SK-N-SH (cell line): ENCODE measurements at regions not wholly inside any gene's neighbourhood (a gene's known extent, or its start where the extent isn't known, plus 50 kb on each side); places are given as distances from the start of the nearest gene placed in this dataset.
A peak's percentile ranks its signal among the peaks of the same experiment; 100 is the strongest.

Experiments used
- CTCF ChIA-PET: fragments of 300-600, 350-600 bp; formaldehyde crosslinking; extraction: SDS; loops from one replicate; lab custom pipeline; 2021; lab: Yijun Ruan, JAX
- POLR2A ChIA-PET: fragments of 350-600 bp; sonication (Branson Sonifier 250); formaldehyde crosslinking; extraction: SDS; loops from one replicate; lab custom pipeline; 2020; ENCODE audit warnings: antibody characterized with exemption, inconsistent platforms; lab: Yijun Ruan, JAX
- DNase-seq: peaks from one replicate; pipeline ENCODE4 v3.0.0; 2012
- H2AFZ ChIP-seq: fragments of 200-600 bp; sonication (generic); 2 replicates; pipeline ENCODE4 v1.8.1; 2016; ENCODE audit warnings: antibody characterized with exemption, mild to moderate bottlenecking, low read depth
- H3F3A ChIP-seq: fragments of 200-600 bp; sonication (generic); replicated peaks from 2 replicates; pipeline ENCODE3; 2016; ENCODE audit warnings: antibody characterized with exemption, mild to moderate bottlenecking; ENCODE audit not compliant: insufficient read depth
- H3K27ac ChIP-seq, 2 experiments: fragments of 200-500 bp in 1 of 2; fragments of 200-600 bp in 1 of 2; sonication (Bioruptor generic) in 1 of 2; sonication (generic), shearing (Covaris generic) in 1 of 2; 2 replicates each; pipeline versions ENCODE4 v1.5.1 to v1.6.1; 2014 to 2016; ENCODE audit warnings: low read depth in 2 of 2, inconsistent platforms in 1 of 2, low read length in 1 of 2, mild to moderate bottlenecking in 1 of 2, mixed read lengths in 1 of 2
- H3K27me3 ChIP-seq: fragments of 200-600 bp; sonication (generic), shearing (Covaris generic); 2 replicates; pipeline ENCODE4 v1.6.1; 2016; ENCODE audit warnings: mixed run types; ENCODE audit not compliant: insufficient read depth
- H3K36me3 ChIP-seq, 2 experiments: fragments of 200-500 bp in 1 of 2; fragments of 200-600 bp in 1 of 2; sonication (Bioruptor generic) in 1 of 2; sonication (generic) in 1 of 2; replicated peaks in 1 of 2; 2 replicates each; pipeline versions ENCODE3 to v1.5.1; 2014 to 2016; ENCODE audit warnings: low read length in 1 of 2, mild to moderate bottlenecking in 1 of 2; ENCODE audit not compliant: insufficient read depth in 2 of 2, control insufficient read depth in 1 of 2
- H3K4me1 ChIP-seq, 2 experiments: fragments of 200-500 bp in 1 of 2; fragments of 200-600 bp in 1 of 2; sonication (Bioruptor generic) in 1 of 2; sonication (generic), shearing (Covaris generic) in 1 of 2; 2 replicates each; pipeline versions ENCODE4 v1.5.1 to v1.6.1; 2014 to 2016; ENCODE audit warnings: low read depth in 1 of 2, low read length in 1 of 2, mixed run types in 1 of 2; ENCODE audit not compliant: insufficient read depth in 2 of 2, control insufficient read depth in 1 of 2
- H3K4me2 ChIP-seq: fragments of 200-600 bp; sonication (generic), shearing (Covaris generic); 2 replicates; pipeline ENCODE4 v1.6.1; 2017; ENCODE audit warnings: mixed run types
- H3K4me3 ChIP-seq, 2 experiments: fragments of 200-500 bp in 1 of 2; fragments of 200-600 bp in 1 of 2; sonication (Bioruptor generic) in 1 of 2; sonication (generic), shearing (Covaris generic) in 1 of 2; 2 replicates each; pipeline versions ENCODE4 v1.5.1 to v1.8.1; 2014 to 2016; ENCODE audit warnings: low read depth in 2 of 2, inconsistent platforms in 1 of 2, low read length in 1 of 2, mild to moderate bottlenecking in 1 of 2, mixed read lengths in 1 of 2, moderate library complexity in 1 of 2
- H3K79me2 ChIP-seq: fragments of 200-600 bp; sonication (generic); 2 replicates; pipeline ENCODE4 v1.8.1; 2017; ENCODE audit warnings: mild to moderate bottlenecking; ENCODE audit not compliant: insufficient read depth
- H3K9ac ChIP-seq: fragments of 200-600 bp; sonication (generic); 2 replicates; pipeline ENCODE4 v1.6.1; 2017; ENCODE audit warnings: mixed run types
- H3K9me2 ChIP-seq: fragments of 200-600 bp; sonication (generic); 2 replicates; pipeline ENCODE4 v1.6.1; 2017; ENCODE audit warnings: mixed run types
- H3K9me3 ChIP-seq: fragments of 200-600 bp; sonication (generic); 2 replicates; pipeline ENCODE4 v1.6.1; 2017; ENCODE audit warnings: mixed run types, mild to moderate bottlenecking, moderate library complexity
- H4K20me1 ChIP-seq: fragments of 200-600 bp; sonication (generic); 2 replicates; pipeline ENCODE4 v1.6.1; 2017; ENCODE audit warnings: mild to moderate bottlenecking, mixed run types; ENCODE audit not compliant: insufficient read depth
- ELF1 ChIP-seq: IDR thresholded peaks from 2 replicates; pipeline ENCODE4 v1.4.0; 2012
- EP300 ChIP-seq, 2 experiments: IDR thresholded peaks; 2 replicates each; pipeline versions ENCODE4 v1.4.0 to v1.6.1; 2012; ENCODE audit warnings: borderline replicate concordance in 1 of 2, low read depth in 1 of 2, low read length in 1 of 2
- FOSL2 ChIP-seq: IDR thresholded peaks from 2 replicates; pipeline ENCODE4 v1.4.0; 2012; ENCODE audit warnings: low read depth, mild to moderate bottlenecking, moderate library complexity, borderline replicate concordance
- JUND ChIP-seq: IDR thresholded peaks from 2 replicates; pipeline ENCODE4 v1.4.0; 2012
- MXI1 ChIP-seq: IDR thresholded peaks from 2 replicates; pipeline ENCODE4 v1.6.1; 2012; ENCODE audit warnings: mild to moderate bottlenecking, low read depth, low read length, improper control_type of control experiment
- RAD21 ChIP-seq: IDR thresholded peaks from 2 replicates; pipeline ENCODE4 v1.6.1; 2012; ENCODE audit warnings: mild to moderate bottlenecking, low read length
- RCOR1 ChIP-seq: fragments of 150-350 bp; IDR thresholded peaks from 2 replicates; pipeline ENCODE4 v1.6.1; 2017; ENCODE audit warnings: antibody characterized with exemption, low read length
- RXRA ChIP-seq: IDR thresholded peaks from 2 replicates; pipeline ENCODE4 v1.4.0; 2012; ENCODE audit warnings: low read depth, mild to moderate bottlenecking, borderline replicate concordance
- SMC3 ChIP-seq: IDR thresholded peaks from 2 replicates; pipeline ENCODE4 v1.6.1; 2012; ENCODE audit warnings: low read depth, low read length, improper control_type of control experiment
- YY1 ChIP-seq: IDR thresholded peaks from 2 replicates; pipeline ENCODE4 v1.4.0; 2012; ENCODE audit warnings: low read depth, mild to moderate bottlenecking
- WGBS: methylation state at CpG from one replicate; pipeline ENCODE4 v1.1.6; 2017; ENCODE audit warnings: low lambda C conversion rate; 5-methylcytosine and 5-hydroxymethylcytosine counted together
- TF ChIP-seq, protein P1 (sequence below): IDR thresholded peaks from 2 replicates; pipeline ENCODE4; 2012
- TF ChIP-seq, protein P2 (sequence below): IDR thresholded peaks from 2 replicates; pipeline ENCODE4 v1.4.0; 2012; ENCODE audit warnings: low read depth, borderline replicate concordance
- TF ChIP-seq, protein P3 (sequence below): fragments of 200-600 bp; sonication (generic); IDR thresholded peaks from 2 replicates; pipeline ENCODE4 v1.6.1; 2017; ENCODE audit warnings: antibody characterized with exemption, mild to moderate bottlenecking, moderate library complexity
- TF ChIP-seq, protein P4 (sequence below): IDR thresholded peaks from 2 replicates; pipeline ENCODE4 v1.6.1; 2012; ENCODE audit warnings: mild to moderate bottlenecking, low read depth, low read length, moderate library complexity

DNA sequence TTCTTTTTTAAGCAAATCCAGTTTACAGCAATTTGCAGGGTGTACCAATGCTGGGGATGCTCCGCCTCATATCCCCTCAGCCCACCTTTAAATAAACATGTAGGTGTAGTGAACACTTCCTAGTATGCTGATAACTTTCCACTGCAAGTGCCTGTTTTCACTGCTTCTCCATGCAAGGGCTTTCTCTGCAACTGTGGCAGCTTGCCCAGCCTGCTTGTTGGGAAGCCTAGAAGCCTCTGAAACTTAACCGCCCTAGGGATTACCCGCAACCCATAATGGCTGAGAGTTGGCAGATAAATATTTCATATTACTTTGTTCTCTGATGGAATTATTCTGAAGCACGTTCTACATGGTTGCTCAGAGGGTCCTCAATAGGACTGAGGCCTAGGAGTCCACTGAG is 253.7 kb upstream of the DDX53 start:
- Histone ChIP-seq H3K27ac (no peak overlapping the region), H3K9me2 (no peaks in the 10 kb centered on the region), H3K4me2 (no peak overlapping the region), H3F3A (no peaks in the 10 kb centered on the region), H3K4me3 (no peak overlapping the region), H3K9ac (no peak overlapping the region), H3K27me3 (no peaks in the 10 kb centered on the region), H2AFZ (no peak overlapping the region)
- CTCF ChIA-PET, result no interaction called here
- no peak for TF ChIP-seq EP300 (IDR thresholded peaks at IDR 0.05; ENCODE audit: borderline replicate concordance in 1 of 2, low read depth in 1 of 2, low read length in 1 of 2)
- TF ChIP-seq, protein P1, sequence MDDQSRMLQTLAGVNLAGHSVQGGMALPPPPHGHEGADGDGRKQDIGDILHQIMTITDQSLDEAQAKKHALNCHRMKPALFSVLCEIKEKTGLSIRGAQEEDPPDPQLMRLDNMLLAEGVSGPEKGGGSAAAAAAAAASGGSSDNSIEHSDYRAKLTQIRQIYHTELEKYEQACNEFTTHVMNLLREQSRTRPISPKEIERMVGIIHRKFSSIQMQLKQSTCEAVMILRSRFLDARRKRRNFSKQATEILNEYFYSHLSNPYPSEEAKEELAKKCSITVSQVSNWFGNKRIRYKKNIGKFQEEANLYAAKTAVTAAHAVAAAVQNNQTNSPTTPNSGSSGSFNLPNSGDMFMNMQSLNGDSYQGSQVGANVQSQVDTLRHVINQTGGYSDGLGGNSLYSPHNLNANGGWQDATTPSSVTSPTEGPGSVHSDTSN, result no peak
- TF ChIP-seq RCOR1, result no peak
- TF ChIP-seq, protein P2, sequence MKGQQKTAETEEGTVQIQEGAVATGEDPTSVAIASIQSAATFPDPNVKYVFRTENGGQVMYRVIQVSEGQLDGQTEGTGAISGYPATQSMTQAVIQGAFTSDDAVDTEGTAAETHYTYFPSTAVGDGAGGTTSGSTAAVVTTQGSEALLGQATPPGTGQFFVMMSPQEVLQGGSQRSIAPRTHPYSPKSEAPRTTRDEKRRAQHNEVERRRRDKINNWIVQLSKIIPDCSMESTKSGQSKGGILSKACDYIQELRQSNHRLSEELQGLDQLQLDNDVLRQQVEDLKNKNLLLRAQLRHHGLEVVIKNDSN, result no peak
- TF ChIP-seq YY1, result no peak
- no peak for TF ChIP-seq JUND
- TF ChIP-seq, all 33 proteins: peak for 0
- no peaks in the 10 kb centered on the region for H3K36me3 ChIP-seq
- 51% methylated on average over 4 of the region's 4 CpGs for WGBS
- no peaks in the 10 kb centered on the region for H3K79me2 ChIP-seq
- H4K20me1 ChIP-seq, result no peaks in the 10 kb centered on the region
- H3K9me3 ChIP-seq, result no peaks in the 10 kb centered on the region
- H3K4me1 ChIP-seq, result no peaks in the 10 kb centered on the region
- POLR2A ChIA-PET, result no interaction called here
- DNase-seq, result no peak

DNA sequence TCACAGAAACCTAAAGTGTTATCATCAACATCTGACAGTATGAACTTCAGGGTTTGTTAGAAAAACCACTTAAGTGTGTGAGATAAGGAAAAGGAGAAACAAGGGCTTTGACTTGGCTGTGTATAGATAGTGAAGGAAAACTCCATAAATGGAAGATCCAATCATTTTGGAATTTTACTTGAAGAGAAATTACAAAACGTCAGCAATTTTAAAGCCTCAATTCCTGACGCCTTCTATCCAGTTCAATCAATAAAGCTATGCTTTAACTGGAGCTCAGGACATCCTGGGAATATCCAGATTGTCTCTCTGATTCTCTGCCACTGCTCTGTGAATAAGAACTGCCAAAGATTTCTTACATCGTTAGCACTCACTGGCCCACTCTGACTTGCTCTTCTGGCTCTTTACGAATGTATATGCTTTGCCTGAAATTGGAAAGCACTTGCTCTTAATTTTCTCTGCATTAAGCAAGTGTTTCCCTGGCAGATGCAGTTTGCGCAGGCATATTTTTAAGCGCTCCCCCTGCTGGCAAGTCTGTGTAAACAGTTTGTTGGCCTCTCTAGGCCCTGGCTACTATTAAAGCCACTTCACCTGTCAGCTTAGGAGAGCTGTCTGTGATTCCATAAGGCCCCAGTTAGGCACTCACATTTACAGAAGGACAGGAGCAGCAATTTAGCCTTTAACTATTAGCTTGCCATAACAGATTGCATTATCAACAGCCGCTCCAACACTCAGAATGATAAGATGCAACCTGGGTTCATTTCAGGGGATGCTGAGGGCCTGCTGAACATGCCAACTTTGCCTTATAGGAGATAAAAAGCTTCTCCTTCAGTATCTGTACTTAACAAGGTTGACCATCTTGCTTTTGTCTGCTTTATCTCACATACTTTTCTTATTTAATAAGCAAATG is 251.4 kb upstream of the DDX53 start:
- no peaks in the 10 kb centered on the region for H3K4me1 ChIP-seq
- peak; percentile 40 for DNase-seq
- no peak overlapping the region for H3K9ac ChIP-seq

More for the DNA sequence above, 251.4 kb upstream of the DDX53 start:
- no peak for TF ChIP-seq ELF1
- TF ChIP-seq SMC3, result peak; percentile 61
- TF ChIP-seq, protein P3, sequence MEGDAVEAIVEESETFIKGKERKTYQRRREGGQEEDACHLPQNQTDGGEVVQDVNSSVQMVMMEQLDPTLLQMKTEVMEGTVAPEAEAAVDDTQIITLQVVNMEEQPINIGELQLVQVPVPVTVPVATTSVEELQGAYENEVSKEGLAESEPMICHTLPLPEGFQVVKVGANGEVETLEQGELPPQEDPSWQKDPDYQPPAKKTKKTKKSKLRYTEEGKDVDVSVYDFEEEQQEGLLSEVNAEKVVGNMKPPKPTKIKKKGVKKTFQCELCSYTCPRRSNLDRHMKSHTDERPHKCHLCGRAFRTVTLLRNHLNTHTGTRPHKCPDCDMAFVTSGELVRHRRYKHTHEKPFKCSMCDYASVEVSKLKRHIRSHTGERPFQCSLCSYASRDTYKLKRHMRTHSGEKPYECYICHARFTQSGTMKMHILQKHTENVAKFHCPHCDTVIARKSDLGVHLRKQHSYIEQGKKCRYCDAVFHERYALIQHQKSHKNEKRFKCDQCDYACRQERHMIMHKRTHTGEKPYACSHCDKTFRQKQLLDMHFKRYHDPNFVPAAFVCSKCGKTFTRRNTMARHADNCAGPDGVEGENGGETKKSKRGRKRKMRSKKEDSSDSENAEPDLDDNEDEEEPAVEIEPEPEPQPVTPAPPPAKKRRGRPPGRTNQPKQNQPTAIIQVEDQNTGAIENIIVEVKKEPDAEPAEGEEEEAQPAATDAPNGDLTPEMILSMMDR, result peak; percentile 90
- TF ChIP-seq, protein P4, sequence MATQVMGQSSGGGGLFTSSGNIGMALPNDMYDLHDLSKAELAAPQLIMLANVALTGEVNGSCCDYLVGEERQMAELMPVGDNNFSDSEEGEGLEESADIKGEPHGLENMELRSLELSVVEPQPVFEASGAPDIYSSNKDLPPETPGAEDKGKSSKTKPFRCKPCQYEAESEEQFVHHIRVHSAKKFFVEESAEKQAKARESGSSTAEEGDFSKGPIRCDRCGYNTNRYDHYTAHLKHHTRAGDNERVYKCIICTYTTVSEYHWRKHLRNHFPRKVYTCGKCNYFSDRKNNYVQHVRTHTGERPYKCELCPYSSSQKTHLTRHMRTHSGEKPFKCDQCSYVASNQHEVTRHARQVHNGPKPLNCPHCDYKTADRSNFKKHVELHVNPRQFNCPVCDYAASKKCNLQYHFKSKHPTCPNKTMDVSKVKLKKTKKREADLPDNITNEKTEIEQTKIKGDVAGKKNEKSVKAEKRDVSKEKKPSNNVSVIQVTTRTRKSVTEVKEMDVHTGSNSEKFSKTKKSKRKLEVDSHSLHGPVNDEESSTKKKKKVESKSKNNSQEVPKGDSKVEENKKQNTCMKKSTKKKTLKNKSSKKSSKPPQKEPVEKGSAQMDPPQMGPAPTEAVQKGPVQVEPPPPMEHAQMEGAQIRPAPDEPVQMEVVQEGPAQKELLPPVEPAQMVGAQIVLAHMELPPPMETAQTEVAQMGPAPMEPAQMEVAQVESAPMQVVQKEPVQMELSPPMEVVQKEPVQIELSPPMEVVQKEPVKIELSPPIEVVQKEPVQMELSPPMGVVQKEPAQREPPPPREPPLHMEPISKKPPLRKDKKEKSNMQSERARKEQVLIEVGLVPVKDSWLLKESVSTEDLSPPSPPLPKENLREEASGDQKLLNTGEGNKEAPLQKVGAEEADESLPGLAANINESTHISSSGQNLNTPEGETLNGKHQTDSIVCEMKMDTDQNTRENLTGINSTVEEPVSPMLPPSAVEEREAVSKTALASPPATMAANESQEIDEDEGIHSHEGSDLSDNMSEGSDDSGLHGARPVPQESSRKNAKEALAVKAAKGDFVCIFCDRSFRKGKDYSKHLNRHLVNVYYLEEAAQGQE, result no peak
- no peak for TF ChIP-seq FOSL2
- TF ChIP-seq, protein P2, result no peak
- no peak for TF ChIP-seq RXRA
- TF ChIP-seq MXI1, result no peak
- TF ChIP-seq RAD21, result peak; percentile 65
- no peaks in the 10 kb centered on the region for H3K79me2 ChIP-seq
- H3K4me3 ChIP-seq, result no peak overlapping the region
- H3K4me2 ChIP-seq, result no peak overlapping the region
- H3K27ac ChIP-seq, result no peak overlapping the region
- no peaks in the 10 kb centered on the region for H3K9me2 ChIP-seq
- H3K9me3 ChIP-seq, result no peaks in the 10 kb centered on the region
- no peaks in the 10 kb centered on the region for H3K27me3 ChIP-seq
- no peaks in the 10 kb centered on the region for H3F3A ChIP-seq
- CTCF ChIA-PET, result interaction anchor here (0.6 to 3.8 kb wide), 34 partner anchors 10 to 763 kb away, joined by 3 to 29 read pairs (median 4); no protein-coding TSS in a partner anchor
- no peaks in the 10 kb centered on the region for H4K20me1 ChIP-seq
- H2AFZ ChIP-seq, result no peak overlapping the region
- WGBS, result 16% methylated on average over 7 of the region's 7 CpGs
- POLR2A ChIA-PET, result no interaction called here
- no peaks in the 10 kb centered on the region for H3K36me3 ChIP-seq
